GM13976 (cell line): ENCODE measurements at regions not wholly inside any gene's neighbourhood (a gene's known extent, or its start where the extent isn't known, plus 50 kb on each side); places are given as distances from the start of the nearest gene placed in this dataset.
"Not testable (repeated sequence)": the region's sequence is repeated elsewhere in the genome, so short reads cannot be mapped to it uniquely, and the experiment has no call there.

Experiments
- DNase-seq: peaks from one replicate; pipeline ENCODE4 v3.0.0; 2012; ENCODE audit warnings: low spot score
- CTCF ChIP-seq: IDR thresholded peaks from 2 replicates; pipeline ENCODE4 v1.5.1; 2012; ENCODE audit warnings: borderline replicate concordance, mild to moderate bottlenecking; ENCODE audit not compliant: insufficient read depth; ENCODE audit errors: extremely low read depth, missing control alignments, control extremely low read depth
- in situ Hi-C: fragments of 300-500 bp; cut with MboI; formaldehyde crosslinking; loops from one replicate; pipeline ENCODE4 v1.12.0; 2022; ENCODE audit warnings: low sequenced_read_pairs, mixed read lengths, inconsistent platforms; ENCODE audit not compliant: unreplicated experiment

DNA sequence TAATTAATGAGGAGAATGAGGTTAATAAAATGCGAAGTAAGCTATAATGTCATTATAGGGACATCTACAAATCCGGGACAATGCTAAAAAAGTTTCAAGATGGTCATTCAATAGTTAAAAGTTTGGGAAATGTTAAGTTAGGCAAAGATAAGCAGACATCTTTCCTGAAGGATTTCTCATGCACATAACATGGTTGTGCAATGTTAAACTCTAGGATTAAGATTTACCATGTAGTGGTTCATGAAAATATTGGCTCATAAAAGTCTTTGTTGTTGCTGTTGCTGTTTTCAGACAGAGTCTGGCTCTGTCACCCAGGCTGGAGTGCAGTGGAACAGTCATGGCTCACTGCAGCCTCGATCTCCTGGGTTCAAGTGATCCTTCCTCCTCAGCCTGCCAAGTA is 751.5 kb upstream of the CCDC179 start:
- in situ Hi-C loops: no loop called here
- no peak for TF ChIP-seq CTCF
- no peak for DNase-seq

GRCh38 chr11:23620617-23621016 is 760.3 kb upstream of the CCDC179 start:
- in situ Hi-C loops: no loop called here
- DNase-seq: no peak
- TF ChIP-seq CTCF: no peak

DNA sequence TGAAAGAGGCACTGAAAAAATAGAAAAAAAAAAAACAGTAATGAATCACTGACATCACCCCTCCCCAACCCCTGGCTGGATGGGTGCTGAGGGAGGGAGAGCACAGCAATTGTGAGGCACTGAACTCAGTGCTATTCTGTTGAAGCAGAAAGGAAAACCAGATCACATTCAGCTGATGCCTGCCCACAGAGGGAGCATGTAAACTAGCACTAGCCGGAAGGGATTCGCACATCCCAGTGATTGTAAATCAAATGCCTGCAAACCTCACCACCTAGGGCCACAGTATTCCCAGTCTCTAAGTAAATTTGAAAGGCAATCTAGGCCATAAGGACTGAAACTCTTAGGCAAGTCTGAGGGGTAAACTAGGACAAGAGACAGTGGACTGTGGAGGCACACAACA is 772.0 kb upstream of the CCDC179 start:
- in situ Hi-C loops: no loop called here

DNA sequence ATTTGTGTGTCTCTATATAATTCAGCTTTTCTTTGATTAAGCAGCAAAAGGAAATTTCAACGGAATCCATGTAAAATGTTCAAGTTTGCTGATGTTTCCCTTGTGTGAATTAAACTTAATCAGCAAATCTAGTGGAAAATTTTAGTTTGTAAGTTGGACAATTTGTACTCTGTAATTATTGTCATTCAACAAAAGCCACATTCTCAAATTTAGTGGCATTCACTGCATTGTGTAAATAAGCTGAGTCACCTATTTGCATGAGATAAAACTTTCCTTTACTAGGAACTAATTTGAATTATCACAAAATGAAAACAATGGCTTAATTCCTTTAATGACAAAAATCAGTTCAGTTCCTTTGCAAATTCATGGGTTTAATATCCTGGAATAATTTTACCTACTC is 784.2 kb upstream of the CCDC179 start:
- DNase-seq: no peak
- in situ Hi-C loops: no loop called here
- TF ChIP-seq CTCF: no peak

More for the DNA sequence above, 772.0 kb upstream of the CCDC179 start:
- TF ChIP-seq CTCF: no peak
- DNase-seq: no peak

DNA sequence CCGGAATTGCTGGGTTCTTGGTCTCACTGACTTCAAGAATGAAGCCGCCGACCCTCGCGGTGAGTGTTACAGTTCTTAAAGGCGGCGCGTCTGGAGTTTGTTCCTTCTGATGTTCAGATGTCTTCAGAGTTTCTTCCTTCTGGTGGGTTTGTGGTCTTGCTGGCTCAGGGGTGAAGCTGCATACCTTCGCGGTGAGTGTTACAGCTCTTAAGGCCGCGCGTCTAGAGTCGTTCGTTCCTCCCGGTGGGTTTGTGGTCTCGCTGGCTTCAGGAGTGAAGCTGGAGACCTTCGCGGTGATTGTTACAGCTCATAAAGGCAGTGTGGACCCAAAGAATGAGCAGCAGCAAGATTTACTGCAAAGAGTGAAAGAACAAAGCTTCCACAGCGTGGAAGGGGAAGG is 792.1 kb upstream of the CCDC179 start:
- in situ Hi-C loops, DNase-seq: not testable (repeated sequence)

DNA sequence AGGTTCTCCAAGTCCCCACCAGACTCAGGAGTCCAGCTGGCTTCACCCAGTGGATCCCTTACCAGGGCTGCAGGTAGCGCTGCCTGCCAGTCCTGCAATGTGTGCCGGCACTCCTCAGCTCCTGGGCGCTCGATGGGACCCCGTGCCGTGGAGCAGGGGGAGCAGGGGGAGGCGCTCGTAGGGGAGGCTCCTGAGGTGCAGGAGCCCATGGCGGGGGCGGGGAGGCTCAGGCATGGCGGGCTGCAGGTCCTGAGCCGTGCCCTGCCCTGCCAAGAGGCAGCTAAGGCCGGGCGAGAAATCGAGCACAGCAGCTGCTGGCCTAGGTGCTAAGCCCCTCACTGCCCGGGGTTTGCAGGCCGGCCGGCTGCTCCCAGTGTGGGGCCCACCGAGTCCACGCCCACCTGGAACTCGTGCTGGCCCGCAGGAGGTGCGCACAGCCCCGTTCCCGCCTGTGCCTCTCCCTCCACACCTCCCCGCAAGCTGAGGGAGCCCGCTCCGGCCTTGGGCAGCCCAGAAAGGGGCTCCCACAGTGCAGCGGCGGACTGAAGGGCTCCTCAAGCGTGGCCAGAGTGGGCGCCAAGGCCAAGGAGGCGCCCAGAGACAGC is 792.9 kb upstream of the CCDC179 start:
- TF ChIP-seq CTCF: no peak
- no peak for DNase-seq
- in situ Hi-C loops: no loop called here

DNA sequence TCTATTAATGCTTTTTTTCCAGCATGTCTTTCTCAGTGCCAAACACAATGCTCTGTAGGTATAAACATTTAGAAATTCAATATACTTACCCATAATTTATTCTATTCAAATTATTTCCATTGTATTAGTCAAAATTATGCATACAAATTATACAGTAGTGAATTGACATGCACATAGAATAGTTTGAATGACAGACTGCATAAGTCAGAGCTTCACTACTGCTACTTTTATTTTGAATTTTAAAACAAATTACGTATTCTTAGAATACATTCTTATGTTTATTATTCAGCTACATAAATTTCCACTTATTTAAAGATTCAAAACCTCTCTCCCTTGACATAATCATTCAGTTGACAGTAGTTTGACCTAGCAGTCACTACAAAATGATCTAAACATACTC is 808.0 kb upstream of the CCDC179 start:
- no peak for DNase-seq
- no peak for TF ChIP-seq CTCF
- in situ Hi-C loops: no loop called here
